ENCODE measurements at regions not wholly inside any gene's neighbourhood (a gene's known extent, or its start where the extent isn't known, plus 50 kb on each side); places are given as distances from the start of the nearest gene placed in this dataset.
"Not testable (repeated sequence)": the region's sequence is repeated elsewhere in the genome, so short reads cannot be mapped to it uniquely, and the experiment has no call there.

DNA sequence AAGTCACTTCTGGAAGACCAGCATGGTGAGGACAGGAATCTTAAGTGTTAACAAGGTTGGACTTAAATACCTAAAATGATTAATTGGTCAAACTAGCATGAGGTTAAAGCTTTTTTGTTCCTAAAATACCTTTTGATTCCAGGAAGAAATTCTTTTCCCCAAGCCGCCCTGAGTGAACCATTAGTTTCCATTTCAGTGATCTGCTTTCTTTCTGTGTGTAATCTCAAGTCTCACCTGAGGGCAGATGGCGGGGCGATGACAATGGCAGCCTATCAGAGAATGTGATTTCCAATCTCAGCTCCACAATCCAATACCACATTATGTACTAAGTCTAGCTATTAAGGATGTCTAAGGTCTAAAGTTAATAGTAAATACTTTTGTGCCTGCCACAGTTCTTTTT lies 390.9 kb upstream of the SGCG start:
- DNase-seq: no peak

- no peak for DNase-seq
Observed at GRCh38 chr13:22793598-22794134, 387.1 kb upstream of the SGCG start.

DNA sequence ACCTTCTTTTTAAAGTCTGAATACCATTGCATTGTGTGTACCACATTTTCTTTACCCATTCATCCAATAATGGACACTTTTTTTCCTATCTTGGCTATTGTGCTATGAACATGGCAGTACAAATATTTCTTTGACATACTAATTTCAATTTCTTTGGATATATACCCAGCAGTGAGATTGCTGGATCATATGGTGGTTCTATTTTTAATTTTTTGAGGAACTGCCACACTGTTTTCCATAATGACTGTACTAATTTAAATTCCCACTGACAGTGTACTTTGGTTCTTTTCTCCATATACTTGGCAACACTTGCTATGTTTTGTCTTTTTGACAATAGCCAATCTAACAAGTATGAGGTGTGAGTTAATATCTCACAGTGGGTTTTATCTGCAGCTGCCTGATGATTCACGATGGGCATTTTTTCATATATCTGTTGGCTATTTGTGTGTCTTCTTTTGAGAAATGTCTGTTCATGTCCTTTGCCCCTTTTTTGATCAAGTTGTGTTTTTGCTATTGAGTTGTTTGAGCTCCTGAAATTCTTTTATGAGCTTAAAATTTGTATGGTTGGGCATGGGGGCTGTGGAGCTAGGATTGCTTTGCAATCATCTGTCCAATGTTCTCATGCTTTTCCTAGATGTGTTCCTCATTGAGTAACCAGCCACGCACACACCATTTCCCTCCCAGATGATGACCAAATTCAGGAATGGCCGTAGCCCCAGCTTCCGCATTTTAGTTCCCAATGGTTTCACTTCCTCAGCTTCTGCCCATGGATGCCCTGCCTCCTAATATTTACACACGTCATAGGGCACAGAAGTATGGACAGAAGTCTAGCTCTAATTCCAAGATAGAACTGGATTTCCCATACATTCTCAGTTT lies 380.0 kb upstream of the SGCG start:
- no peak for DNase-seq

- DNase-seq: no peak
Observed at GRCh38 chr13:22801402-22802003, 379.3 kb upstream of the SGCG start.

DNA sequence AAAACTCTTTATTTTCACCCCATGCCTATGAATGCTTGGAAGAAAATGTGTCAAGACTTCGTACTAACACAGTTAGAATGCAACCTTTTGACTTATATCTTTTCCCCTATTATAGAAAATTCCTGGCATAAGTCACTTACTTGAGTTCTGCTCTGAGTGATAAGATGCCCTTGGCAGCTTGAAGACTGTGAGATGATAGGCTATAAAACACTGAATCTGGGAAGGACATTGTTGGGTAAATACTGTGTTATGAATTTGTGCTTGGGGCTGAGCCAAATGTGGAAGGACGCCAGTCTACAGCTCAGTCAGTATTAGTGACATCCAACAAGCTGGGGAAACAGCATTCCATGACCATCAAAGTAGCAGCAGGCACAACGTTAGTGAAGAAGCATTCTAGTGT lies 368.0 kb upstream of the SGCG start:
- no peak for DNase-seq

DNA sequence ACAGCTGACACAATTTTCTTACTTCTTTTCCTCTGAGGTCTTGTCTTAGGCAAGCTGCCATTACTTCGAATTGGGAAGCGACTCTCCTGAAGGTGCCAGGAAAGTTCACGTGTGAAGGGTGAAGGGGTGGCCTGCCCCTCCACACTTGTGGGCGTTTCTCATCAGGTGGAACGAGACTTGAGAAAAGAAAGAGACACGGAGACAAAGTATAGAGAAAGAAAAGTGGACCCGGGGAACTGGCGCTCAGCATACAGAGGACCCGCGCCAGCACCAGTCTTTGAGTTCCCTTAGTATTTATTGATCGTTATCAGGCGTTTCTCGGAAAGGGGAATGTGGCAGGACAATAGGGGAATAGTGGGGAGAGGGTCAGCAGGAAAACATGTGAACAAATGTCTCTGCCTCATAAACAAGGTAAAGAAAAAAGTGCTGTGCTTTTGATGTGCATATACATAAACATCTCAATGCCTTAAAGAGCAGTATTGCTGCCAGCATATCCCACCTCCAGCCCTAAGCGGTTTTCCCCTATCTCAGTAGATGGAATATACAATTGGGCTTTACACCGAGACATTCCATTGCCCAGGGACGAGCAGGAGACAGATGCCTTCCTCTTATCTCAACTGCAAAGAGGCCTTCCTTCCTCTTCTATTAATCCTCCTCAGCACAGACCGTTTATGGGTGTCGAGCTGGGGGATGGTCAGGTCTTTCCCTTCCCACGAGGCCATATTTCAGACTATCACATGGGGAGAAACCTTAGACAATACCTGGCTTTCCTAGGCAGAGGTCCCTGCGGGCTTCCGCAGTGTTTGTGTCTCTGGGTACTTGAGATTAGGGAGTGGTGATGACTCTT lies 367.0 kb upstream of the SGCG start:
- not testable (repeated sequence) for DNase-seq

- DNase-seq: not testable (repeated sequence)
Observed at GRCh38 chr13:22814433-22814832, 366.3 kb upstream of the SGCG start.

- no peak for DNase-seq
Observed at GRCh38 chr13:22821589-22821988, 359.2 kb upstream of the SGCG start.

- DNase-seq: no peak
Observed at GRCh38 chr13:22825186-22825585, 355.6 kb upstream of the SGCG start.

DNA sequence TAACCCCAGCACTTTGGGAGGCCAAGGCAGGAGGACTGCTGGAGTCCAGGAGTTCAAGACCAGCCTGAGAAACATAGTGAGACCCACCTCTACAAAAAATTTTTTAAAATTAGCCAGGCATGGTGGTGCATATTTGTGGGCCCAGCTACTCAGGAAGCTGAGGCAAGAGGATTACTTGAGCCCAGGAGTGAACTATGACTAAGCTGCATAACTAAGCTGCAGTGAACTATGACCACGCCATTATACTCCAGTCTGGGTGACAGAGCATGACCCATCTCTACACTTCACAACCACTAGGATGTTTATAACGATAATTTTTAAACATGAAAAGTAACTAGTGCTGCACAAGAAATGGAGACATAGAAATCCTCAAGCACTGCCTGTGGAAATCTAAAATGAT lies 352.7 kb upstream of the SGCG start:
- no peak for DNase-seq

DNA sequence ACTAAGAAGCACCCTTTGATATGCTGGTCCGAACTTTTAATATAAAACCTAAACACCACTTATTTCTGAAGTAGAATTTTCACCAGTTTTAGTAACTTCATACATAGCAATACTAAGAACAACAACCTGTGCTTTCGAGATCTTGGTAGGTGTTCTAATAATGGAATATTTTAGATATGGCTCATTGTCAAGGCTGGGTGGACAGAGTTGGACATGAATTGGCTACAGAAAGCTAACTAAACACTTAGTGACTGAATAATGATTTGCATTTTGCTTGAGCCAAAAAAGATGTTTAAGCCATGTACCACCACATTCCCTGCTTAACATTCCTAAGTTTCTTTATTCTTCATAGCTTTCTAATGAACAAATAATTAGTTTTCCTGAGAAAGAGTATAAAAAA lies 344.3 kb upstream of the SGCG start:
- DNase-seq: no peak

DNA sequence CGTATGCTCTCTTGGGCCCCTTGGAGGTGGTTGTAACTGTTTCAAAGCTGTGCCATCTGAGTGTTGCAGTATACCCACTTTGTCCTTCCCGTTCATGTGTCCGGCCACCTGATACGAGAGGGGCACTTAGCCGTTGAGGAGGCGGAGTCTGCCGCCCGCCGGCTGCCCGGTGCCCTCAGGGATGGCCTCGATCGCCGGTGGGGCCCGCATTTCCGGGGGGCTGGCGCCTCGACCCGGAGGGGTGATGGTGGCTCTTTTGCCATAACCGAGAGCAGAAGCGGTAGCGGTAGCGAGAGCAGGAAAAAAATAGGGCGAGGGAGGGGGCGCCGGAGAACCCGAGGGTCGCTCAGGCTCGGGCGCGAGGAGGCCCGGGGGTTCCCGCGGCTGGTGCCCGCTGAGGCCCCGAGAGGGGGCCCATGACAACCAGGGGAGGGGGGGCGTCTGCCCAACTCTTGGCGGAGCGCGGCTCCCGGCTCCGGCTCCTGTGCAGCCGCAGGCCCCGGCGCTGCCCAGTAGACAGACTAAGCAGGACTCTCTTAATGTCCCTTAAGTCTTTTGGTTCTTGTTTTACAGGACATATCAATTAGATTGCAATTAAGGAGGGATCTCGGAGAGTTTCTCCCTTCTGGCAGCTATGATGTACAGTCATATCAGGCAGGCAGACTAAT lies 342.7 kb upstream of the SGCG start:
- no peak for DNase-seq

GRCh38 chr13:22839603-22840530 lies 340.9 kb upstream of the SGCG start:
- DNase-seq: no peak

- no peak for DNase-seq
Observed at GRCh38 chr13:22846551-22846950, 334.2 kb upstream of the SGCG start.

DNA sequence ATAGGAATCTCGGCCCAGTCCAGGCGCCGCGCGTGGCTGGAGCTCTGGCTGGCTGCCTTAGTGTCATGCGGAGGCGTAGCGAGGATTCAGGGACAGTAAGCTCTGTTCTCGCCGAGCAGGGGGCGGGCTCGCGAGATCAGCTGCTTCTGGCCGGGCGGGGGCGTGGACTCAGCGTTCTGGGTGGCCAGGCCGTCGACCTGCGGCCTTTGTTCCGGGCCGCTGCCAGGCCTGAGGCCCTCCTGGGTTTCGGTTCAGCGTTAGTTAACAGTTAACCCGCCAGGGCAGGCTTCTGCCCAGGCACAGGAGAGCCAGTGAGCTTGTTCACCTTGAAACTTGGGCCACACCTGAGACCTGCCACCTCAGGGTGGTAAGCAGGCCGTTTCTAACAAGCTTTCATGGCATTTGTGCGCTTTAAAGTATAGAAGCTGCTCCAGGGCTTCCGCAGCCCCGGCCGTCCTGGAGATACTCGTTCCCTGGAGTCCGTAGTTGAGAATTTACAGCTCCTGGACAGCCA lies 332.2 kb upstream of the SGCG start:
- DNase-seq: no peak

- no peak for DNase-seq
Observed at GRCh38 chr13:22855926-22856325, 324.9 kb upstream of the SGCG start.

DNA sequence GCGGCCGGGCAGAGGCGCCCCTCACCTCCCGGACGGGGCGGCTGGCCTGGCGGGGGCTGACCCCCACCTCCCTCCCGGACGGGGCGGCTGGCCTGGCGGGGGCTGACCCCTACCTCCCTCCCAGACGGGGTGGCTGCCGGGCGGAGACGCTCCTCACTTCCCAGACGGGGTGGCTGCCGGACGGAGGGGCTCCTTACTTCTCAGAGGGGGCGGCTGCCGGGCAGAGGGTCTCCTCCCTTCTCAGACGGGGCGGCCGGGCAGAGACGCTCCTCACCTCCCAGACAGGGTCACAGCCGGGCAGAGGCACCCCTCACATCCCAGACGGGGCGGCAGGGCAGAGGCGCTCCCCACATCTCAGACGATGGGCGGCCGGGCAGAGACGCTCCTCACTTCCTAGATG lies 321.8 kb upstream of the SGCG start:
- DNase-seq: not testable (repeated sequence)

DNA sequence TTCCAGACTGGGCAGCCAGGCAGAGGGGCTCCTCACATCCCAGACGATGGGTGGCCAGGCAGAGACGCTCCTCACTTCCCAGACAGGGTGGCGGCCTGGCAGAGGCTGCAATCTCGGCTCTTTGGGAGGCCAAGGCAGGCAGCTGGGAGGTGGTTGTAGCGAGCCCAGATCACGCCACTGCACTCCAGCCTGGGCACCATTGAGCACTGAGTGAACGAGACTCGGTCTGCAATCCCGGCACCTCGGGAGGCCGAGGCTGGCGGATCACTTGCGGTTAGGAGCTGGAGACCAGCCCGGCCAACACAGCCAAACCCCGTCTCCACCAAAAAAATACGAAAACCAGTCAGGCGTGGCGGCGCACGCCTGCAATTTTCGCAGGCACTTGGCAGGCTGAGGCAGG lies 321.4 kb upstream of the SGCG start:
- DNase-seq: not testable (repeated sequence)

GRCh38 chr13:22861958-22862466 lies 318.8 kb upstream of the SGCG start:
- no peak for DNase-seq

DNA sequence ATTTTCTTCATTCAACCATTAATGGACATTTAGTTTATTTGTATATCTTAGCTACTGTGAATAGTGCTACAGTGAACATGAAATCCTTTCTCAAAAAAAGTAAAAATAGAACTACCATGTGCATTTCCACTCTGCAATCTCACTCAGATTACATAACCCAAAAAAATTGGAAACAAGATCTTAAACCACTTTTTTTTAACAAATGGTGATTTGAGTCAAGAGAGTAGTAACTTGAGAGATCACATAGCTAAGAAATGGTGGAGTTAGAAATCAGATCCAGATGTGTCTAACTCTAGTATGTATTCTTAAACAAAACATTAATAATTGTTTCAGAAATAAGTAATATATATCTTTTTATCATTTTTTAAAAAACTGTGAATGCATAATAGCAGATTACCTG lies 318.3 kb upstream of the SGCG start:
- DNase-seq: no peak

GRCh38 chr13:22866221-22866620 lies 314.6 kb upstream of the SGCG start:
- DNase-seq: no peak

Data from activated naive CD4-positive, alpha-beta T cell treated with anti-CD3 and anti-CD28 coated beads, Interleukin-2, amount 50 U/mL, for 16 hours (primary cell).